IMR-90 (cell line): ENCODE measurements at regions not wholly inside any gene's neighbourhood (a gene's known extent, or its start where the extent isn't known, plus 50 kb on each side); places are given as distances from the start of the nearest gene placed in this dataset.

ENCODE experiments used
- CEBPB ChIP-seq: IDR thresholded peaks from 2 replicates; pipeline ENCODE4 v1.6.1; 2012; ENCODE audit warnings: low read depth, low read length, improper control_type of control experiment
- CHD1 ChIP-seq: IDR thresholded peaks from 2 replicates; pipeline ENCODE4 v1.6.1; 2012; ENCODE audit warnings: low read depth, low read length, improper control_type of control experiment
- CTCF ChIP-seq: conservative IDR thresholded peaks from 2 replicates; pipeline ENCODE4 v1.5.1; 2012; ENCODE audit warnings: mild to moderate bottlenecking, low read depth, low read length, improper control_type of control experiment
- FOS ChIP-seq: fragments of 150-350 bp; IDR thresholded peaks from 2 replicates; pipeline ENCODE4 v1.6.1; 2016; ENCODE audit warnings: low read depth, low read length
- MAZ ChIP-seq: IDR thresholded peaks from 2 replicates; pipeline ENCODE4 v1.6.1; 2012; ENCODE audit warnings: low read depth, mild to moderate bottlenecking, low read length, improper control_type of control experiment, moderate library complexity, borderline replicate concordance
- POLR2A ChIP-seq: IDR thresholded peaks from 2 replicates; pipeline ENCODE4 v1.6.1; 2012; ENCODE audit warnings: mild to moderate bottlenecking, low read depth, low read length
- RAD21 ChIP-seq: IDR thresholded peaks from 2 replicates; pipeline ENCODE4 v1.6.1; 2012; ENCODE audit warnings: low read length, improper control_type of control experiment
- RCOR1 ChIP-seq: IDR thresholded peaks from 2 replicates; pipeline ENCODE4 v1.6.1; 2012; ENCODE audit warnings: mild to moderate bottlenecking, low read length, improper control_type of control experiment; ENCODE audit not compliant: insufficient replicate concordance
- TF ChIP-seq, protein P1 (sequence below): fragments of 150-350 bp; IDR thresholded peaks from 2 replicates; pipeline ENCODE4 v1.6.1; 2017; ENCODE audit warnings: mild to moderate bottlenecking, antibody characterized with exemption, low read length, low read depth

DNA sequence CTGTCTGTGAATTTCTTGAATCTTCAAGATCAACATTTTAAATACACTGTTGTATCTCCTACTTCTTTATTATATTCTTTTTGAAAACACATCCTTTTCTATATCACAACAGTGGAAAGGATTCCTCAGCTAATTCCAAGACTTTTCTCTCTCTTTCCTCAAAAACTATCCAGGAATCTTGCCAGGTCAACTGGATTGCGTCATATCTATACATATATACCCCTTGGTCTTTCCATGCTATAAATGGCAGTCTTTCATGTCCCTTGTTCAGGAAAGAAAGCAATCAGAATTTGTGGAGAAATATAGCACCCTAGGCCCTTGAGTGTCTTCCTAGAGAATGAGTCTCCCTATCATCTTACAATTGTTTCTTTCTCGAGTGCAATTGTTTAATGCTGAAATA is 149.0 kb downstream of the KCNA5 start:
- no peak for TF ChIP-seq CTCF
- TF ChIP-seq CEBPB, result peak; percentile 89
- TF ChIP-seq MAZ, result no peak
- no peak for TF ChIP-seq FOS
- TF ChIP-seq RCOR1, result no peak
- TF ChIP-seq, protein P1, sequence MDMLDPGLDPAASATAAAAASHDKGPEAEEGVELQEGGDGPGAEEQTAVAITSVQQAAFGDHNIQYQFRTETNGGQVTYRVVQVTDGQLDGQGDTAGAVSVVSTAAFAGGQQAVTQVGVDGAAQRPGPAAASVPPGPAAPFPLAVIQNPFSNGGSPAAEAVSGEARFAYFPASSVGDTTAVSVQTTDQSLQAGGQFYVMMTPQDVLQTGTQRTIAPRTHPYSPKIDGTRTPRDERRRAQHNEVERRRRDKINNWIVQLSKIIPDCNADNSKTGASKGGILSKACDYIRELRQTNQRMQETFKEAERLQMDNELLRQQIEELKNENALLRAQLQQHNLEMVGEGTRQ, result no peak
- TF ChIP-seq RAD21, result no peak
- TF ChIP-seq CHD1, result no peak
- no peak for TF ChIP-seq POLR2A
